Astrocyte (in vitro differentiated cells and primary cell): ENCODE measurements at regions not wholly inside any gene's neighbourhood (a gene's known extent, or its start where the extent isn't known, plus 50 kb on each side); places are given as distances from the start of the nearest gene placed in this dataset.
"Not testable (repeated sequence)": the region's sequence is repeated elsewhere in the genome, so short reads cannot be mapped to it uniquely, and the experiment has no call there.

Experiments
- DNase-seq: peaks from one replicate; pipeline ENCODE4 v3.0.0-alpha.2; 2010; ENCODE audit warnings: low read depth
- FAIRE-seq: peaks from 2 replicates; lab custom pipeline; 2011; peaks lifted over from hg19 to GRCh38; lab: Jason Lieb, UNC
- H2AFZ ChIP-seq: 2 replicates; pipeline ENCODE4 v1.6.0; 2012; ENCODE audit warnings: low read depth, low read length, inconsistent platforms
- H3K27ac ChIP-seq: 2 replicates; pipeline ENCODE4 v1.5.1; 2011; ENCODE audit warnings: low read depth, low read length, inconsistent platforms
- H3K27me3 ChIP-seq: 2 replicates; pipeline ENCODE4 v1.6.0; 2011; ENCODE audit warnings: low read length, inconsistent platforms; ENCODE audit not compliant: insufficient read depth
- H3K36me3 ChIP-seq: 2 replicates; pipeline ENCODE4 v1.5.1; 2011; ENCODE audit warnings: low read length, inconsistent platforms; ENCODE audit not compliant: insufficient read depth
- H3K4me1 ChIP-seq: 2 replicates; pipeline ENCODE4 v1.5.1; 2011; ENCODE audit warnings: low read length, inconsistent platforms; ENCODE audit not compliant: insufficient read depth
- H3K4me2 ChIP-seq: 2 replicates; pipeline ENCODE4 v1.6.0; 2012; ENCODE audit warnings: low read length, inconsistent platforms
- H3K4me3 ChIP-seq: 2 replicates; pipeline ENCODE4 v1.5.1; 2011; ENCODE audit warnings: low read depth, mild to moderate bottlenecking, low read length, inconsistent platforms; ENCODE audit not compliant: insufficient read depth
- H3K79me2 ChIP-seq: 2 replicates; pipeline ENCODE4 v1.6.0; 2012; ENCODE audit warnings: mild to moderate bottlenecking, low read length, inconsistent platforms; ENCODE audit not compliant: insufficient read depth
- H3K9ac ChIP-seq: 2 replicates; pipeline ENCODE4 v1.6.0; 2012; ENCODE audit warnings: mild to moderate bottlenecking, low read length, inconsistent platforms
- H3K9me3 ChIP-seq: 2 replicates; pipeline ENCODE4 v1.5.1; 2012; ENCODE audit warnings: low read depth, mild to moderate bottlenecking, low read length, inconsistent platforms; ENCODE audit not compliant: insufficient read depth
- H4K20me1 ChIP-seq: 2 replicates; pipeline ENCODE4 v1.6.0; 2012; ENCODE audit warnings: low read length, inconsistent platforms; ENCODE audit not compliant: insufficient read depth
- H3K27ac Mint-ChIP-seq: one replicate; pipeline ENCODE4 v1.8.0; 2021; ENCODE audit warnings: mild to moderate bottlenecking, mixed read lengths; ENCODE audit not compliant: unreplicated experiment
- H3K27me3 Mint-ChIP-seq: one replicate; pipeline ENCODE4 v1.8.0; 2021; ENCODE audit warnings: low read depth, mixed read lengths; ENCODE audit not compliant: unreplicated experiment
- H3K36me3 Mint-ChIP-seq: one replicate; pipeline ENCODE4 v1.8.0; 2021; ENCODE audit warnings: low read depth, mixed read lengths; ENCODE audit not compliant: unreplicated experiment
- H3K4me1 Mint-ChIP-seq: one replicate; pipeline ENCODE4 v1.8.0; 2021; ENCODE audit warnings: low read depth, mixed read lengths; ENCODE audit not compliant: unreplicated experiment
- H3K4me3 Mint-ChIP-seq: one replicate; pipeline ENCODE4 v1.8.0; 2021; ENCODE audit warnings: mild to moderate bottlenecking, moderate library complexity, mixed read lengths; ENCODE audit not compliant: unreplicated experiment
- H3K9me3 Mint-ChIP-seq: one replicate; pipeline ENCODE4 v1.8.0; 2021; ENCODE audit warnings: mild to moderate bottlenecking, mixed read lengths; ENCODE audit not compliant: unreplicated experiment
- CTCF ChIP-seq: IDR thresholded peaks from 2 replicates; pipeline ENCODE4 v1.5.1; 2011; ENCODE audit warnings: low read depth, mild to moderate bottlenecking, inconsistent platforms, low read length, moderate library complexity; ENCODE audit not compliant: insufficient read depth
- EZH2 ChIP-seq: IDR thresholded peaks from 2 replicates; pipeline ENCODE4 v1.6.1; 2012; ENCODE audit warnings: mild to moderate bottlenecking, low read length, inconsistent platforms; ENCODE audit not compliant: insufficient read depth

GRCh38 chr6:76165471-76166221, 93.2 kb upstream of the IMPG1 start:
- Histone ChIP-seq H3K36me3 (no peaks in the 10 kb centered on the region), H4K20me1 (no peaks in the 10 kb centered on the region), H3K27me3 (no peaks in the 10 kb centered on the region), H3K4me3 (no peak overlapping the region), H2AFZ (no peak overlapping the region), H3K4me1 (no peaks in the 10 kb centered on the region), H3K27ac (no peak overlapping the region), H3K9ac (no peak overlapping the region), H3K4me2 (no peak overlapping the region), H3K79me2 (no peaks in the 10 kb centered on the region), H3K9me3 (peaks cover 12% of the 10 kb centered on the region)
- no peak overlapping the region for H3K27ac Mint-ChIP-seq
- peaks cover 1% of the 10 kb centered on the region for H3K27me3 Mint-ChIP-seq
- no peak overlapping the region for H3K4me3 Mint-ChIP-seq
- H3K36me3 Mint-ChIP-seq, result no peaks in the 10 kb centered on the region
- no peak for DNase-seq
- no peaks in the 10 kb centered on the region for H3K9me3 Mint-ChIP-seq
- no peak for TF ChIP-seq EZH2
- no peak for TF ChIP-seq CTCF
- no peak for FAIRE-seq
- no peaks in the 10 kb centered on the region for H3K4me1 Mint-ChIP-seq

DNA sequence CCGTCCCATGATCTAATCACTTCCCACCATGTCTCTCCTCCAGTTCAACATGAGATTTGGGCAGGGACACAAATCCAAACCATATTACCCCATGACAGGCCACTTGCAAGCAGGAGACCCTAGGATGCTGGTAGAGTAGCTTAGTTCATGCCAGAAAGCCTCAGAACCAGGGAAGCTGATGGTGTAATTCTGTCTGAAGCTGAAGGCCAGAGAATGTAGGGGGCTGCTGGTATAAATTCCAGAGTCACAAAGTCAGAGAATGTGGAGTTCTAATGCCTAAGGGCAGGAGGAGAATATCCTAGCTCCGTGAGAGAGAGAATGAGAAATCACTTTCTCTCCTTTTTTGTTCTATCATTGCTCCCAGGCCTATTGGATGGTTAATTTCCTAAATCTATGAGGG, 90.3 kb upstream of the IMPG1 start:
- H3K79me2 ChIP-seq, result no peaks in the 10 kb centered on the region
- H3K4me3 ChIP-seq, result no peak overlapping the region
- no peak overlapping the region for H3K4me2 ChIP-seq
- no peaks in the 10 kb centered on the region for H3K36me3 ChIP-seq
- H3K27me3 Mint-ChIP-seq, result peaks cover 1% of the 10 kb centered on the region
- H2AFZ ChIP-seq, result no peak overlapping the region
- DNase-seq (no peak), FAIRE-seq (no peak)
- no peak overlapping the region for H3K9ac ChIP-seq
- no peaks in the 10 kb centered on the region for H3K4me1 ChIP-seq
- no peaks in the 10 kb centered on the region for H4K20me1 ChIP-seq
- peaks cover 12% of the 10 kb centered on the region for H3K9me3 ChIP-seq
- no peaks in the 10 kb centered on the region for H3K27me3 ChIP-seq
- H3K27ac ChIP-seq, result no peak overlapping the region
- no peak for TF ChIP-seq EZH2
- no peak for TF ChIP-seq CTCF
- H3K9me3 Mint-ChIP-seq, result peaks cover 4% of the 10 kb centered on the region
- no peak overlapping the region for H3K27ac Mint-ChIP-seq
- no peaks in the 10 kb centered on the region for H3K4me1 Mint-ChIP-seq
- no peak overlapping the region for H3K4me3 Mint-ChIP-seq
- no peaks in the 10 kb centered on the region for H3K36me3 Mint-ChIP-seq

GRCh38 chr6:76157800-76158199, 85.3 kb upstream of the IMPG1 start:
- H3K4me2 ChIP-seq, H3K36me3 Mint-ChIP-seq, H3K27me3 Mint-ChIP-seq, H3K4me1 ChIP-seq, H2AFZ ChIP-seq, H3K4me1 Mint-ChIP-seq, H3K9ac ChIP-seq, H3K27ac Mint-ChIP-seq, H3K79me2 ChIP-seq, H3K9me3 Mint-ChIP-seq, DNase-seq, H3K4me3 ChIP-seq, FAIRE-seq, H4K20me1 ChIP-seq, H3K27me3 ChIP-seq, H3K4me3 Mint-ChIP-seq, H3K36me3 ChIP-seq, H3K27ac ChIP-seq, H3K9me3 ChIP-seq: not testable (repeated sequence)
